WERI-Rb-1 (cell line): ENCODE measurements at regions not wholly inside any gene's neighbourhood (a gene's known extent, or its start where the extent isn't known, plus 50 kb on each side); places are given as distances from the start of the nearest gene placed in this dataset.

Source experiments
- DNase-seq: peaks from one replicate; pipeline ENCODE4 v3.0.0-alpha.2; 2020
- H3K27ac ChIP-seq: fragments of 250-450 bp; sonication (Bioruptor Pico); 2 replicates; pipeline ENCODE4 v1.5.1; 2020; ENCODE audit warnings: mild to moderate bottlenecking, moderate library complexity
- H3K27me3 ChIP-seq: fragments of 250-450 bp; sonication (Bioruptor Pico); 2 replicates; pipeline ENCODE4 v1.5.1; 2021; ENCODE audit warnings: mild to moderate bottlenecking, low read depth, moderate library complexity; ENCODE audit not compliant: insufficient read depth, severe bottlenecking
- H3K36me3 ChIP-seq: fragments of 250-450 bp; sonication (Bioruptor Pico); 2 replicates; pipeline ENCODE4 v1.5.1; 2020; ENCODE audit warnings: mild to moderate bottlenecking, moderate library complexity
- H3K4me3 ChIP-seq: 2 replicates; pipeline ENCODE4 v1.5.1; 2011; ENCODE audit warnings: low read depth, mild to moderate bottlenecking, control low read depth, low read length
- H3K9me3 ChIP-seq: fragments of 250-450 bp; sonication (Bioruptor Pico); 2 replicates; pipeline ENCODE4 v1.5.1; 2021; ENCODE audit warnings: mild to moderate bottlenecking, moderate library complexity; ENCODE audit not compliant: severe bottlenecking
- CTCF ChIP-seq: IDR thresholded peaks from 2 replicates; pipeline ENCODE4 v1.5.1; 2011; ENCODE audit warnings: low read depth, mild to moderate bottlenecking, control low read depth, inconsistent platforms, low read length

DNA sequence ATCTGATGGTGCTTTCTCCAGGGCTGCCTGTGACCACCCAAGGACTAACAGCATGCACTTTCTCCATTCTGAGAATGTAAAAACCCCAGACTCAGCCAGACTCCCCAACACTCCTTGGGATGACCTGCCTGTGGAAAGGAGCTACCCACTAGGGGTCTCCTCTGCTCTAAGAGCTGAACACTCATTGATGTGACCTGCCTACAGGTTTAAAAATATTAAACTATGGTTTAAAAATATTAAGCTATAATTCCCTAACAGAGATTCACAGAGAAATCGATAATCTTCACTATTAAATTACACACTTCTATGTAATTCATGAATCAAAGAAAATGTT, 696.2 kb upstream of the SLITRK5 start:
- no peaks in the 10 kb centered on the region for H3K27me3 ChIP-seq
- TF ChIP-seq CTCF: peak; percentile 59
- DNase-seq: peak; percentile 33

GRCh38 chr13:86976521-86977324, 694.4 kb upstream of the SLITRK5 start:
- no peaks in the 10 kb centered on the region for H3K9me3 ChIP-seq
- DNase-seq: no peak
- H3K27me3 ChIP-seq: no peaks in the 10 kb centered on the region
- no peaks in the 10 kb centered on the region for H3K36me3 ChIP-seq
- no peak for TF ChIP-seq CTCF
- no peak overlapping the region for H3K27ac ChIP-seq
- no peak overlapping the region for H3K4me3 ChIP-seq

More for the DNA sequence above, 696.2 kb upstream of the SLITRK5 start:
- Histone ChIP-seq H3K27ac (no peak overlapping the region), H3K4me3 (no peak overlapping the region), H3K36me3 (no peaks in the 10 kb centered on the region), H3K9me3 (no peaks in the 10 kb centered on the region)

DNA sequence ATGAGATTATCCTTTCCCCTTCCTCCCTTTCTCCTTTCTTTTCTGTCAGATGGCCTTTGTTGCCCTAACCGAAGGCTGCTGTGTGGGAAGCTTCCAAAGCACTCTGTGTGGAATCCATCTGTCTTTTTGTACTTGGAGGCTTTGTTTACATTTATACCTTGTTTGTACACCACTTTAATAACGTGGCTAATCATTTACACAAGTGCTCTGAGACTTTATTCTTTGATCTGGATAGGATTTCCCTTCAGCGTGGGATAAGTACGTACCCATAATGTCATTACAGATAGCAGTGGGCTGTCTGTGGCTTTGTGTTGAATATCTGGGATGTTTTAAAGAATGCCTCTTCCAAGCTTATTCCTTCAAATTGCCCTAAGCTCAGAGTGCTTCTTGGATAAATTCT, 684.7 kb upstream of the SLITRK5 start:
- Histone ChIP-seq H3K27ac (no peak overlapping the region), H3K9me3 (no peaks in the 10 kb centered on the region), H3K27me3 (no peaks in the 10 kb centered on the region), H3K4me3 (no peak overlapping the region), H3K36me3 (no peaks in the 10 kb centered on the region)
- TF ChIP-seq CTCF: no peak
- peak; percentile 17 for DNase-seq

DNA sequence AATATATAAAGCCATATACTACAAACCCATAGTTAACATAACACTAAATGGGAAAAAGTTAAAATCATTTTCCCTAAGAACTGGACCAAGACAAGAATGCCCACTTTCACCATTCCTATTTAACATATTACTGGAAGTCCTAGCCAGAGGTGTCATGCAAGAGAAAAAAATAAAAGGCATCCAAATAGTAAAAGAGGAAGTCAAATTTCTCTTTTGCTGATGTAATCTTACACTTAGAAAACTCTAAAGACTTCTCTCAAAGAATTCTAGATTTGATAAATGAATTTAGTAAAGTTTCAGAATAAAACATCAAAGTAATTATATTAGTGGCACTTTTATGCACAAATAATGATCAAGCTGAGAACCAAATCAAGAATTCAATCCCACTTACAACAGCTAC, 678.9 kb upstream of the SLITRK5 start:
- H3K36me3 ChIP-seq: no peaks in the 10 kb centered on the region
- no peaks in the 10 kb centered on the region for H3K9me3 ChIP-seq
- DNase-seq: no peak
- no peak overlapping the region for H3K27ac ChIP-seq
- H3K27me3 ChIP-seq: no peaks in the 10 kb centered on the region
- TF ChIP-seq CTCF: no peak
- H3K4me3 ChIP-seq: no peak overlapping the region

- no peak overlapping the region for H3K27ac ChIP-seq
- H3K9me3 ChIP-seq: no peaks in the 10 kb centered on the region
- H3K27me3 ChIP-seq: no peaks in the 10 kb centered on the region
- H3K4me3 ChIP-seq: no peak overlapping the region
- TF ChIP-seq CTCF: no peak
- no peaks in the 10 kb centered on the region for H3K36me3 ChIP-seq
- DNase-seq: no peak
Observed at GRCh38 chr13:87003265-87003664, 667.9 kb upstream of the SLITRK5 start.

GRCh38 chr13:87005511-87005910, 665.7 kb upstream of the SLITRK5 start:
- no peak overlapping the region for H3K27ac ChIP-seq
- no peak for DNase-seq
- H3K9me3 ChIP-seq: no peaks in the 10 kb centered on the region

More at GRCh38 chr13:87005511-87005910, 665.7 kb upstream of the SLITRK5 start:
- H3K4me3 ChIP-seq: no peak overlapping the region
- no peaks in the 10 kb centered on the region for H3K36me3 ChIP-seq
- TF ChIP-seq CTCF: no peak
- H3K27me3 ChIP-seq: no peaks in the 10 kb centered on the region
